NCI-H1417 (cell line): ENCODE measurements at regions not wholly inside any gene's neighbourhood (a gene's known extent, or its start where the extent isn't known, plus 50 kb on each side); places are given as distances from the start of the nearest gene placed in this dataset.

ENCODE experiments used
- DNase-seq, 3 experiments: peaks; one replicate each; lab custom pipeline; 2025; lab: John Stamatoyannopoulos, UW

DNA sequence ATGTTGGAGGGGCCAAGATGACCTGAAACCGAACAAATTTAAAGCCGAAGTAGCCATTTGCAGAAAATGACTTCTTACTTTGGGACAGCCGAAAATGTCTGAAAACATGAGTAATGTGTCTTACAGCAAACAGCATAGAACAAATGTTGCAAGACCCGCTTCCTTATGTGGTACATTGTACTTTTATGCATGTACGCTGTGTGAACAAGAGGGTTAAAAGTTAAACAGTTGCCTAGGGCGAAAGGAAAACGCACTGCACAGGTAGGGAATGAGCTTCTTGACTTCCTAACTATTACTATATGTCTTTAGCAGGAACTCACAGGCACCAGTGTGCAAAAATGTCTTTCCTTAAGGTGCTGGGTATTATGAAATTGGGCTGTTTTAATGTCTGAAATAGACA is 303.5 kb upstream of the MGMT start:
- DNase-seq, result no peak

- no peak for DNase-seq
Observed at GRCh38 chr10:129165076-129165720, 301.8 kb upstream of the MGMT start.

GRCh38 chr10:129165770-129166169 is 301.3 kb upstream of the MGMT start:
- DNase-seq, result no peak

DNA sequence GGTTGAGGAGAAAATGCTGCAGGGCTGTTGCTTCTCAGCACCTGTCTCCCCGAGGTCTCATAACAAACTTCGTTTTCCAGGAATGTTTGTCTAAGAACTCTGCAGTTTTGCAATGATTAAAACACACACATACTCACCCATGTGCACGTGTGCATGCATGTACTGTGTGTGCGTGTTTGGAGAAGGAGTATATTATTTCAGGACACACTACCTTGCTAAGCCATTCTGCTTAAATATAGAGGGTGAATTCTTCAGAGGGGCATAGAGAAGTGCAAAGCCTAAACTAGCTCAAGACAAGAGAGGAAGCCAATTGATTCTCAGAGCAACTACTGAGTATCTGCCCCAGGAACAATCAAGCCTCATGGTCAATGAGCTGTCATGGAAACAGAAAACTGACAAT is 298.4 kb upstream of the MGMT start:
- DNase-seq, result no peak

- no peak for DNase-seq
Observed at GRCh38 chr10:129169115-129169514, 297.9 kb upstream of the MGMT start.

DNA sequence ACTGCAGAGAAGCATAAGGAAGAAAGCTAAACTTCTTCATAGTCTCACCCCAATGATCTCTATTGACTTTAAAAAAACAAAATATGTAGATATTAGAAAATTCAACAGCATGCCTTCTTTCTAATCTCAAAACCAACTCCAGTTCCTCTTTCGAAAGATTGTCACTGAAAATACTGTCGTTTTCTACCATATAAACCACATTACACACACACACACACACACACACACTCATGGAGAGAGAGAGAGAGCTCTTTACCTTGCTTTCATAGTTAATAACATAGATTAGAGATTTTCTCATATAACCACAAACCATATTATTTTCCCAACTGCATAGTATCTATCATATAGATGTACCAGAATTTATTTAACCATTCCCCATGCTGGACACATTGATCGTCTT is 296.2 kb upstream of the MGMT start:
- DNase-seq, result no peak

GRCh38 chr10:129171812-129172211 is 295.2 kb upstream of the MGMT start:
- DNase-seq, result no peak

- DNase-seq, result no peak
Observed at GRCh38 chr10:129174232-129175014, 292.6 kb upstream of the MGMT start.

- no peak for DNase-seq
Observed at GRCh38 chr10:129179245-129179971, 287.6 kb upstream of the MGMT start.

GRCh38 chr10:129179972-129180678 is 286.9 kb upstream of the MGMT start:
- no peak for DNase-seq

GRCh38 chr10:129184196-129184595 is 282.8 kb upstream of the MGMT start:
- no peak for DNase-seq

DNA sequence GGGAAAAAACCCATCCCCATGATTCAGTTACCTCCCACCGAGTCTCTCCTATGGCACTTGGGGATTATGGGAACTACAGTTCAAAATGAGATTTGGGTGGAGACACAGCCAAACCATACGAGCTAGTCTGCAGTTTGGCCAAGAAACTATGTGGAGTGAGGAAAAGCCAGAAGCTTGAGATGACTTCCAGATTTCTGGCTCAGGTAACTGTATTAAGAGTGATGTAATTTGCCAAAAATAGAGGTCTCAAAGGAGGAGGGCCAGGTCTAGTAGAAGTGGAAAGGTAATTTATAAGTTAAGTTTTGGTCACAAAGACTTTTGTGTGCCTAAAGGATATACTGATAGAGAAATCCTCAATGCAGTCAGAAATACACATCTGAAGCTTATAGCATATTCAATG is 279.7 kb upstream of the MGMT start:
- no peak for DNase-seq

DNA sequence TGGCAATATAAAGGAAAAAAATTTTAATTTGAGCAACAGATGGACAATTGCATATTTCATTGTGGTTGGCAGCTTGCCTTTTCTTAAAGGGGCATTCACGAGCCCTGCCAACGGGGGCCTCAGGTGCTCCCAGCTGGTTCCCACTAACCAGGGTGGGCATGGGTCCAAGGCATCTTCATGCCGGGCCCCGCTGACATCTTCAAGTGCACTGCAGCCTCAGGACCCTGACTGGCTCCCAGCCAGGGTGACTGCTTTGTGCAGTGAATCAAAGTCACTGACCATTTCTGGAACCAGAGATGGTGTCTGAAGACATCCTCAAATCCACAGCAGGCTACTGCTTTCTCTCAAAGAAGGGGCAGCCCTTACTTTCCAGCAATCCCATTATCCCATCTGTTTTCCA is 275.2 kb upstream of the MGMT start:
- DNase-seq, result no peak

- no peak for DNase-seq
Observed at GRCh38 chr10:129192344-129193128, 274.5 kb upstream of the MGMT start.

DNA sequence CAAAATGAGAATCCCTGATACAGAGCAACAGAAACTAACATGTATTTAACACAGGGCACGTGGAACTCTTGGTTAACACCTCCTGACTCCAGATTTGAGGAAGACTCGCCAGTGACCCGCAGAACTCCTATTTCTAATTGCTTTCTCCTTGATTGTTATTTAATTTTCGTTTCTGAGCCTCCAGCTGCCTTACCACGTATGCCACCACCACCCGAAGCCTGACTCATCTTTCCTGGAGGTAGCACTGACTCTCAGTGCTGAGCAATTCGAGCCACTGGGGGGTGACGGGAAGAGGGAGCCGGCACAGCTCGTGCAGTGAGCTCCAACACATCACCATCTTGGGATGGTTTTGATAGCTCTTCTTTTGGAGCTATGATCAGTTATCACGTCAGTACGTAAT is 273.9 kb upstream of the MGMT start:
- DNase-seq, result no peak

DNA sequence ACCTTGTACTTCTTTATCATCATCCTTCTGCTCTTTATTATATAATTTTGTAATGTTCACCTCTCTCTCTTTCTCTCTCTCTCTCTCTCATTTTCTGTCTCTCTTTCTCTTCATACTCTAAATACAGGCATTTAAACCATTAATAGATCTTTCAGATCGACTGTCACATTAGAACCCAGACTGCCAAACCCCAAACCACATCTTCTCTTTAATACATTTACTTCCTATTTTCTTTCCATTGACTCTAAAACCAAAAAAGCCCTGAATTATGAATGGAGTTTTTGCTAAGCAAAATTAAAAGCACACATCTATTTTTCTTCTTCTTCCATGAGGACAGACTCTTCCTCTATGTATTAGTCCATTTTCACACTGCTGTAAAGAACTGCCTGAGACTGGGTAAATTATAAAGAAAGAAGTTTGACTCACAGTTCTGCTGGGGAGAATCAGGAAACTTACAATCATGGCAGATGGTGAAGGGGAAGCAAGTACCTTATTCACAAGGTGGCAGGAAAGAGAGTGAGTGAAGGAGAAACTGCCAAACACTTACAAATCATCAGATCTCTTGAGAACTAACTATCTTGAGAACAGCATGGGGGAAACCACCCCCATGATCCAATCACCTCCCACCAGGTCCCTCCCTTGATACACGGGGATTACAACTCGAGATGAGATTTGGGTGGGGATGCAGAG is 272.7 kb upstream of the MGMT start:
- no peak for DNase-seq

DNA sequence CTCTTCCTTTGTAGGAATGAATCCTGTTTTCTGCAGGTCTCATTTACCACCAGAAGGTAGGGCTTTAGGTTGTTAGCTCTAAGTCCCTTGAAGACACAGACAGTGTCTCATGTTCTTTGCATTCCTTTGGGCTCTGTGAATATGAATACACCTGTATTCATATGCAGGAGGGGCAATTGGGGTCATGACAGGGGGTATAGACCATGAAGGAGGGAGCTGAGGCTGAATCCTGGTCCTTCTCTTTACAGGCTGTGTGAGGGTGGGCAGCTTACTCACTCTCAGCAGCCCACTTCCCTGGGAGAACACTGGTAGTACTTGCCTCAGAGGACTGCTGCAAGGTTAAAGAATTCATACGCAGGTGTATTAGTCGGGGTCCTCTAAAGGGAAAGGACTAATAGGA is 267.2 kb upstream of the MGMT start:
- no peak for DNase-seq

DNA sequence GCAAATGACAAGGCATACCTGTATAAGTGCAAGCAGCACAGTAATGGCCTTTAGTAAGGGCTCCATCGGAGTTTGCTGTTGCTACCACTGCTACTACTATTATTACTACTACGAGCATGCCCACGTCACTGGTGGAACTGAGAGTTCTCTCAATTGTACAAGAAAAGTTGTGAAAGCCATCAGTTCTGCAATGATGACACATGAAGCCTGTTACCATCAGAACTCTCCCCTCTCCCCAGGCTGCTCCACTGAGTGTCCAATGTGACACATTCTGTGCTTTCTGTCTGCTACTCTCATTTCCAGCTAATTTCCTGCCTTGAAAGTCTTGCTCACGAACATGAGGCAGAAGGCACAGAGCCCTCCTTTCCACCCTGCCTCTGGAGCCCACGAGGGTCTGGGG is 263.2 kb upstream of the MGMT start:
- no peak for DNase-seq

GRCh38 chr10:129207297-129207696 is 259.7 kb upstream of the MGMT start:
- DNase-seq, result no peak

GRCh38 chr10:129210876-129211275 is 256.2 kb upstream of the MGMT start:
- no peak for DNase-seq

DNA sequence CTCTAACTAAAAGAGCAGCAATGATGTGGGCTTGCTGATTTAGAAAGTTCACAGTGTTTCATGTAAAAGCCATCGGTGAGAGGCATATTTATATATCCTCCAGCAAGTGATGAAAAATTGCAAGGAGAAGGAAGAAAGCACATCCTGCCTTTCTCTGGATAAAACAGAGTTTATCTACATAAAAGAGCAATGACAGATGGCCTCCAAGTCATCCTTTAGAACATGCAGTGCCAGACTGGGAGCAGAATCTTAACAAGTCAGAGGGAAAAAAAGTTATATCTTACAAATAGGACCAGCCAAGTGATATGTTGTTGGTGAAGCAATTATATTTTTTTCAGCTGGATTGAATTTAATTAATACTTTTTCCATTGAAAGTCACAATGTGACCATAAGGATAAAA is 253.8 kb upstream of the MGMT start:
- DNase-seq, result no peak
